Motor neuron (in vitro differentiated cells): ENCODE measurements at regions not wholly inside any gene's neighbourhood (a gene's known extent, or its start where the extent isn't known, plus 50 kb on each side); places are given as distances from the start of the nearest gene placed in this dataset.

Source experiments
- ATAC-seq, 8 experiments: fragments of 200-7000 bp; cut with Tn5 transposase; replicated peaks in 6 of 8; 2 replicates each; pipeline ENCODE4 v1.8.0; 2021; ENCODE audit warnings: mild to moderate bottlenecking in 8 of 8, moderate library complexity in 8 of 8
- H3K27ac ChIP-seq, 2 donors: fragments of 250-450 bp; sonication (Bioruptor Pico); 2 replicates each; pipeline ENCODE4 v1.9.0; 2021; ENCODE audit warnings: antibody characterized with exemption in 2 of 2, mild to moderate bottlenecking in 2 of 2, moderate library complexity in 1 of 2
- H3K4me1 ChIP-seq, 2 donors: fragments of 250-450 bp; sonication (Bioruptor Pico); replicated peaks in 1 of 2; 2 replicates each; pipeline ENCODE4 v1.6.1; 2021; ENCODE audit warnings: antibody characterized with exemption in 2 of 2, mild to moderate bottlenecking in 2 of 2, moderate library complexity in 1 of 2
- H3K4me3 ChIP-seq, 5 donors: fragments of 250-450 bp; sonication (Bioruptor Pico); 2 replicates each; pipeline ENCODE4 v1.9.0; 2021; ENCODE audit warnings: antibody characterized with exemption in 5 of 5, mild to moderate bottlenecking in 5 of 5, moderate library complexity in 4 of 5
- WGBS, 10 experiments: fragments of 450-650 bp; shearing (Covaris generic); methylation state at CpG; one replicate each; pipeline ENCODE4 v1.0.0; 2022; 5-methylcytosine and 5-hydroxymethylcytosine counted together
- in situ Hi-C, 9 experiments: fragments of 400-800 bp; cut with MboI; loops; one replicate each; pipeline ENCODE4 v1.15.0; 2021; ENCODE audit warnings: low sequenced_read_pairs in 9 of 9, low pct_unique_long_range_greater_than_20kb in 2 of 9; ENCODE audit not compliant: unreplicated experiment in 9 of 9

DNA sequence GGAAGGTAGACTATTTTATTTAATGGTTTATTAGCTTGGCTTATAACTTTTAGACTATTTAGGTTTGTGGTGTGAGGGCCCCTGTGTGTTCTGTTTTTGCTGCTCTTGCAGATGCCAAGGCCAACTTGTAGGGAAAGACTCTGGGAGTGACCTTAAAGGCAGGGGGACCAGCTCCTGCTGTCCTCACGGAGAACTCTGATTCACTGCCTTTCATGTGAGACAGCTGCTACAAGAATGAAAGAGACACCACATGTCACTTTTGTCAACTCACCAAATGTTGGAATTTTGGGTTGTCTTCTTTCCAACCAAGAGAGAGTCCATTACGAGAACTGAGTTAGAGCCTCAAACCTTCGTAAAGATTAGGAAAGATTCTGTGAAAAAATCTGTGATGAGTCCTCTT lies 258.3 kb upstream of the ADAMTSL1 start:
- no peak overlapping the region for H3K27ac ChIP-seq
- H3K4me3 ChIP-seq: no peak overlapping the region
- H3K4me1 ChIP-seq: peaks cover 0 to 2% of the 10 kb centered on the region in 2 donors
- no peak for ATAC-seq
- in situ Hi-C loops: loop anchor here in 6 of 9 experiments (25.0 kb wide), 2 partner anchors 403 to 678 kb away; no protein-coding TSS in a partner anchor
- 0 to 88% (median 60%) methylated on average over 1 to 3 of the region's 3 CpGs; no CpG with 5 or more reads in 3 of the 10 experiments for WGBS, 10 experiments

DNA sequence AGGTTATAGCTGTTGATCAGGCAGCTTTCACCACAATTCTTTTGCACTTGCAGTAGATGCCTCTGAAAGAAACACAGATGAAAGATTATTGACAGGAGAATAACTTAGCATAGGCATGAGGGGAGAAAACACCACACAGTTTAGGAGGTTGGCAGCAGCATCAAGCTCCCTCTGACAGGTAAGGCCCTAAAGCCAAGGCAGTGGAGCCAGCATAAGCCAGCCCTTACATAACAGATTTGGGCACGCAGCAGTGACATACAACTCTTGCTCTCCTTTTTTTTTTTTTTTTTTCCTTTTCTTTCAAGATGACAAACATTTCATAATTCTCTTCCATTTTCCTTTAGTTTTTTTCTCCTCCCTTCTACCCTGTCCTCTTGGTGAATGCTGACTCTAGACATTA lies 257.6 kb upstream of the ADAMTSL1 start:
- in situ Hi-C loops: loop anchor here in 6 of 9 experiments (25.0 kb wide), 2 partner anchors 404 to 679 kb away; no protein-coding TSS in a partner anchor
- WGBS, 10 experiments: 27 to 100% (median 96%) methylated on average over 1 of the region's 1 CpG; no CpG with 5 or more reads in 2 of the 10 experiments

GRCh38 chr9:18228101-18228500 lies 245.9 kb upstream of the ADAMTSL1 start:
- no peaks in the 10 kb centered on the region for H3K4me1 ChIP-seq
- in situ Hi-C loops: loop anchor here in 1 of 9 experiments (25.0 kb wide), 1 partner anchor 784 kb away; no protein-coding TSS in a partner anchor
- no peak overlapping the region for H3K4me3 ChIP-seq
- H3K27ac ChIP-seq: no peak overlapping the region
- ATAC-seq: no peak
- WGBS, 10 experiments: 56 to 100% (median 86%) methylated on average over 1 to 3 of the region's 3 CpGs; no CpG with 5 or more reads in 2 of the 10 experiments

More for the DNA sequence above, 257.6 kb upstream of the ADAMTSL1 start:
- Histone ChIP-seq H3K27ac (no peak overlapping the region), H3K4me3 (no peak overlapping the region), H3K4me1 (peaks cover 0 to 2% of the 10 kb centered on the region in 2 donors)
- ATAC-seq: no peak

- 38 to 90% (median 63%) methylated on average over 1 to 2 of the region's 2 CpGs for WGBS, 10 experiments
- ATAC-seq: no peak
- Histone ChIP-seq H3K27ac (no peak overlapping the region), H3K4me1 (no peaks in the 10 kb centered on the region), H3K4me3 (no peak overlapping the region)
- in situ Hi-C loops: loop anchor here in 1 of 9 experiments (25.0 kb wide), 1 partner anchor 782 kb away; no protein-coding TSS in a partner anchor
These were observed 243.8 kb upstream of the ADAMTSL1 start for GRCh38 chr9:18229992-18230676.

DNA sequence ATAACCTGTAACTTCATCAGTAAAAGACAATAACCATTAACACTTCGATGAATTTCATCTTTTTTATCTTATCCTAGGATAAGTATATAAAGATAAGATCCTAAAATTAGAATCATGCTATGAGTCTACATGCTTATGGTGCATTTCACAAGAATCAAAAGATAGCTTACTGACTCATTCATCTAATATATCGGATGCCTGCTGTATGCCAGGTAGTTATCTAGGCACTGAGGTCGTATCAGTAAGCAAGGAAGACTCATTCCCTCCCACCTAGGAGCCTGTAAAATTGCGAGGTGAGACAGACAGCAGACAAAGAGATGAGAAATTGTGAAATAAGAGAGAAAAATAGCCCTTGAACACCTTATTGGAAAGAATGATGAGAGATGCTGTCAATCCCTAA lies 240.6 kb upstream of the ADAMTSL1 start:
- Histone ChIP-seq H3K4me3 (no peak overlapping the region), H3K4me1 (no peaks in the 10 kb centered on the region), H3K27ac (no peak overlapping the region)
- ATAC-seq: no peak
- 50 to 86% (median 68%) methylated on average over 1 to 4 of the region's 4 CpGs; no CpG with 5 or more reads in 1 of the 10 experiments for WGBS, 10 experiments
- in situ Hi-C loops: loop anchor here in 1 of 9 experiments (25.0 kb wide), 1 partner anchor 779 kb away; no protein-coding TSS in a partner anchor

DNA sequence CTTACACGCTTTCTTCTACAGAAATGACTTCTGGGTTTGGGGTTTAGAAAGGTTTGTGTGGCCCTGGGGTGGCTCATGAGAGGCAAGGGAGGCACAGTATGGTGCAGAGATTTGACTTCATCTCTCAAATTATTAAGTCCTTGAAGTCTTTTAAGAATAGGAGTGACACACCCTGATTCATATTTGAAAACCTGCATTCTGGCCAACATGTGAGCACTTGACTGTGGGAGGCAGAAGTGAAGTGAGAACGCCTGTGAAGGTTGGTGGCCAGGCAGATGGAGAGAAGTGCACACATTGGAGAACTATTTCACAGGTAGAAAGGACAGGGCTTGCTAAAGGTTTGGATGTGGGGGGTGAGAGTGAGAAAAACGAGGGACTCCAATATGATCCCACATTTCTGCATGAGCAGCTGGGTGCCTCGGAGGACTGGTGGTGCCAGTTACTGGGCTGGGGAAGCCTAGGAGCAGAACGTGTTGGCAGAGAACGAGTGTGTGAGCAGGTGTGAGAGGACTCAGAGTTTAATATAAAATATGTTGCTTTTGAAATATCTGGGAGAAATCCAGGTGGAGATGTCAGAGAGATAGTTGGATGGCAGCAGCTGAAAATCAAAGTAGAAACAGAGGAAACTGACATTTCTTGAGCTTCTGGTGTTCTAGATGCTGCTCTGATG lies 240.0 kb upstream of the ADAMTSL1 start:
- in situ Hi-C loops: loop anchor here in 1 of 9 experiments (25.0 kb wide), 1 partner anchor 778 kb away; no protein-coding TSS in a partner anchor
- 0 to 95% (median 75%) methylated on average over 1 to 6 of the region's 6 CpGs; no CpG with 5 or more reads in 3 of the 10 experiments for WGBS, 10 experiments
- H3K4me1 ChIP-seq: no peaks in the 10 kb centered on the region
- no peak overlapping the region for H3K27ac ChIP-seq
- no peak overlapping the region for H3K4me3 ChIP-seq
- no peak for ATAC-seq

DNA sequence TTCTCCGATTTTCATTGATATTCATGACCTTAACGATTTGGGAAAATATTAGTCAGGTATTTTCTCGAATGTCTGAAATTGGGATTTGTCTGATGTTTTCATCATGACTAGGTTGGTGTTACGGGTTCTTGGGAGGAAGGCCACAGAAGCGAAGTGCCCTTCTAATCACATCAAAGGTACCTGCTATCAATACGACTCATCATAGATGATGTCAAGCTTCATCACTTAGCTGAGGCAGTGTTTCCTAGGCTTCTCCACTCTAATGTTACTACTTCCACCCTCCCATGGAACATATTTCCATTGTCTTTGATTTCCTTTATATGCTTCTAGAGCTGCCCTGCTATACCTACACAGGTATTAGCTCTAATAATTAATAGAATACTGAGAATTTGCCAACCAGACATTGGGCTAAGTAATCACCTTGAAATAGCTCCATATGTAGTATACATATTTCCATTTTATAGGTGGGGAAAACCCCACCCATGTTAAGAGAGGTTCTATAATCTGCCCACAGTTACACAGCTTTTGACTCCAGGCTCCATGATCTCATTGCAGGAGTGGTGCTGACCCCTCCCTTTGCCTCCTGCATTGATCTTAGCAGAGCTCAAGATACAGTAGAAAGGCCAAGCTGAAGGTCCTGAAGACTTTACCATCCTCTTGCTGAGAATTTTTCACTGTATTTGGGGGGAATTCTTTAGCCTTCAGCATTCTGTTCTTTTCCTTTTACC lies 238.6 kb upstream of the ADAMTSL1 start:
- no peaks in the 10 kb centered on the region for H3K4me1 ChIP-seq
- WGBS, 10 experiments: 59 to 96% (median 90%) methylated on average over 3 to 6 of the region's 6 CpGs; no CpG with 5 or more reads in 1 of the 10 experiments
- in situ Hi-C loops: loop anchor here in 1 of 9 experiments (25.0 kb wide), 1 partner anchor 777 kb away; no protein-coding TSS in a partner anchor
- no peak overlapping the region for H3K4me3 ChIP-seq
- peak in 3 of 8 experiments; percentile 45 to 87 (median 69) for ATAC-seq
- no peak overlapping the region for H3K27ac ChIP-seq

- WGBS, 10 experiments: 20 to 100% (median 98%) methylated on average over 1 to 3 of the region's 3 CpGs; no CpG with 5 or more reads in 4 of the 10 experiments
- H3K27ac ChIP-seq: no peak overlapping the region
- H3K4me3 ChIP-seq: no peak overlapping the region
- in situ Hi-C loops: loop anchor here in 1 of 9 experiments (25.0 kb wide), 1 partner anchor 776 kb away; no protein-coding TSS in a partner anchor
- no peak for ATAC-seq
- no peaks in the 10 kb centered on the region for H3K4me1 ChIP-seq
These were observed 237.6 kb upstream of the ADAMTSL1 start for GRCh38 chr9:18236336-18236735.

- Histone ChIP-seq H3K27ac (no peak overlapping the region), H3K4me1 (no peaks in the 10 kb centered on the region), H3K4me3 (no peak overlapping the region)
- 33 to 100% (median 88%) methylated on average over 1 to 3 of the region's 3 CpGs; no CpG with 5 or more reads in 2 of the 10 experiments for WGBS, 10 experiments
- ATAC-seq: no peak
- in situ Hi-C loops: loop anchor here in 1 of 9 experiments (25.0 kb wide), 1 partner anchor 775 kb away; no protein-coding TSS in a partner anchor
These were observed 236.2 kb upstream of the ADAMTSL1 start for GRCh38 chr9:18237776-18238175.

GRCh38 chr9:18238254-18238653 lies 235.7 kb upstream of the ADAMTSL1 start:
- Histone ChIP-seq H3K4me1 (no peaks in the 10 kb centered on the region), H3K4me3 (no peak overlapping the region), H3K27ac (no peak overlapping the region)
- in situ Hi-C loops: loop anchor here in 1 of 9 experiments (25.0 kb wide), 1 partner anchor 774 kb away; no protein-coding TSS in a partner anchor
- WGBS, 10 experiments: 0 to 100% (median 79%) methylated on average over 1 to 2 of the region's 2 CpGs; no CpG with 5 or more reads in 1 of the 10 experiments
- ATAC-seq: peak in 3 of 8 experiments; percentile 49 to 86 (median 73)

- peak in 2 of 8 experiments; percentile 16 to 25 for ATAC-seq
- in situ Hi-C loops: loop anchor here in 1 of 9 experiments (25.0 kb wide), 1 partner anchor 773 kb away; no protein-coding TSS in a partner anchor
- Histone ChIP-seq H3K4me3 (no peak overlapping the region), H3K27ac (no peak overlapping the region), H3K4me1 (no peaks in the 10 kb centered on the region)
- WGBS, 10 experiments: 14 to 100% (median 33%) methylated on average over 1 of the region's 1 CpG; no CpG with 5 or more reads in 3 of the 10 experiments
These were observed 235.1 kb upstream of the ADAMTSL1 start for GRCh38 chr9:18238752-18239447.

DNA sequence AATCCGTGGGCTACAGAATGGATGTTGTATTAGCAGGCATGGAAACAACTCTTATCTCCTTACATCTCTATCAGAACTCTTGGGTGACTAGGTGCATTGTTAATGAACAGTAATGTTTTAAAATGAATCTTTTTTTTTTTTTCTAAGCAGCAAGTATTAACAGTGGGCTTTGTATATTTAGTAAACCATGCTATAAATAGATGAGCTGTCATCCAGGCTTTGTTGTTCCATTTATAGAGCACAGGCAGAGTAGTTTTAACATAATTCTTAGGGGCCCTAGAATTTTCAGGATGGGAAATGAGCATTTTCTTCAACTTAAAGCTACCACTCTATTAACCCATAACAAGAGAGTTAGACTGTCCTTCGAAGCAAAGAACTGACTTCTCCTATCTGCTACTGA lies 233.7 kb upstream of the ADAMTSL1 start:
- Histone ChIP-seq H3K27ac (no peak overlapping the region), H3K4me3 (no peak overlapping the region), H3K4me1 (no peaks in the 10 kb centered on the region)
- ATAC-seq: no peak
- in situ Hi-C loops: loop anchor here in 1 of 9 experiments (25.0 kb wide), 1 partner anchor 772 kb away; no protein-coding TSS in a partner anchor
- 33 to 100% (median 47%) methylated on average over 1 to 2 of the region's 2 CpGs for WGBS, 10 experiments
